ENCODE measurements at regions not wholly inside any gene's neighbourhood (a gene's known extent, or its start where the extent isn't known, plus 50 kb on each side); places are given as distances from the start of the nearest gene placed in this dataset.

DNA sequence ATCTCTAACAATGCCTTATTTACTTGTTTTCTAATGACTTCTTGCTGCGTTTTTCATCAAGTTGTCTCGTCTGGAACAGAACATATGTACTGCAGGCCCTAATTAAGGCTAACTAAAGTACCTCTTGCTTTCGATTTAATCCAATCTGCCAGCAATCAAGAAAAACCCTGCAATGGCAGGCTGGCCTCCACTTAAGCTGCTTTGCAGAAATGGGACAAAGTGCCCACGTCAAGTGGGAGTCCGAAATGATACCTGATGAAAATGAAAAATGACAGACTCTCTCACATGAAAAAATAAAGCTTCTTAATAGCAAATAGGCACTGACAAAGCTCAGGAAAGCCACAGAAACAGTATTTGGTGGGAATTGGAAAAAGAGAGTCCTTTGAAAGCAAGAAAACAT, 1454.7 kb downstream of the FAM181B start:
- H3K4me3 ChIP-seq, result no peak overlapping the region
- 68 to 84% (median 82%) methylated on average over 5 of the region's 5 CpGs for WGBS, 4 donors
- H3K4me1 ChIP-seq (replicated peaks in 1 of 2), result no peaks in the 10 kb centered on the region
- no peak for TF ChIP-seq POLR2A (IDR thresholded peaks at IDR 0.05)
- TF ChIP-seq, protein P1, sequence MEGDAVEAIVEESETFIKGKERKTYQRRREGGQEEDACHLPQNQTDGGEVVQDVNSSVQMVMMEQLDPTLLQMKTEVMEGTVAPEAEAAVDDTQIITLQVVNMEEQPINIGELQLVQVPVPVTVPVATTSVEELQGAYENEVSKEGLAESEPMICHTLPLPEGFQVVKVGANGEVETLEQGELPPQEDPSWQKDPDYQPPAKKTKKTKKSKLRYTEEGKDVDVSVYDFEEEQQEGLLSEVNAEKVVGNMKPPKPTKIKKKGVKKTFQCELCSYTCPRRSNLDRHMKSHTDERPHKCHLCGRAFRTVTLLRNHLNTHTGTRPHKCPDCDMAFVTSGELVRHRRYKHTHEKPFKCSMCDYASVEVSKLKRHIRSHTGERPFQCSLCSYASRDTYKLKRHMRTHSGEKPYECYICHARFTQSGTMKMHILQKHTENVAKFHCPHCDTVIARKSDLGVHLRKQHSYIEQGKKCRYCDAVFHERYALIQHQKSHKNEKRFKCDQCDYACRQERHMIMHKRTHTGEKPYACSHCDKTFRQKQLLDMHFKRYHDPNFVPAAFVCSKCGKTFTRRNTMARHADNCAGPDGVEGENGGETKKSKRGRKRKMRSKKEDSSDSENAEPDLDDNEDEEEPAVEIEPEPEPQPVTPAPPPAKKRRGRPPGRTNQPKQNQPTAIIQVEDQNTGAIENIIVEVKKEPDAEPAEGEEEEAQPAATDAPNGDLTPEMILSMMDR (IDR thresholded peaks at IDR 0.05), result no peak
- intact Hi-C loops (cut with DNase I), result no loop called here
- DNase-seq, result peak in 1 of 7 donors; percentile 52
- H3K36me3 ChIP-seq (replicated peaks in 1 of 2), result no peaks in the 10 kb centered on the region
- H3K27ac ChIP-seq, result no peak overlapping the region
- H3K27me3 ChIP-seq, result no peaks in the 10 kb centered on the region
- no peaks in the 10 kb centered on the region for H3K9me3 ChIP-seq (replicated peaks in 1 of 3)

DNA sequence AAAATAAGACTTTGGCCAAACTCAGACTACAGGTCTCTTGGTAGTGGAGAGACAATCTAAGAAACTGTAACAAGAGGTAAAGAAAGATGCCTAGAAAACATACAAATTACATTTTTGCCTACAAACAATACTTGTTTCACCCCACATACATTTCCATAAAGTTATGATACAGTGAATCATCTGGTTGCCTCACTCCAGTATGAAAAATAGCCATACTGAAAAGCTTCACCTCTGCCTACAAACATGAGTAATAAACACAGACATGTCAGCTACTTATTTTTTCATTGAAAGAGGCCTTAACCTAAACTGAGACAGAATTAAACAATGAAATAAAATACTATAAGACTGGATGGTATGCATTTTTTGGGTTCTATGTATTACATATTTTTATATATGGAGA, 1463.0 kb downstream of the FAM181B start:
- no peak overlapping the region for H3K4me3 ChIP-seq
- DNase-seq, result no peak
- no peaks in the 10 kb centered on the region for H3K27me3 ChIP-seq
- TF ChIP-seq, protein P1 (IDR thresholded peaks at IDR 0.05), result no peak
- TF ChIP-seq POLR2A (IDR thresholded peaks at IDR 0.05), result no peak
- no peaks in the 10 kb centered on the region for H3K36me3 ChIP-seq (replicated peaks in 1 of 2)
- no peaks in the 10 kb centered on the region for H3K4me1 ChIP-seq (replicated peaks in 1 of 2)
- no peak overlapping the region for H3K27ac ChIP-seq
- intact Hi-C loops (cut with DNase I), result no loop called here
- no peaks in the 10 kb centered on the region for H3K9me3 ChIP-seq (replicated peaks in 1 of 3)

DNA sequence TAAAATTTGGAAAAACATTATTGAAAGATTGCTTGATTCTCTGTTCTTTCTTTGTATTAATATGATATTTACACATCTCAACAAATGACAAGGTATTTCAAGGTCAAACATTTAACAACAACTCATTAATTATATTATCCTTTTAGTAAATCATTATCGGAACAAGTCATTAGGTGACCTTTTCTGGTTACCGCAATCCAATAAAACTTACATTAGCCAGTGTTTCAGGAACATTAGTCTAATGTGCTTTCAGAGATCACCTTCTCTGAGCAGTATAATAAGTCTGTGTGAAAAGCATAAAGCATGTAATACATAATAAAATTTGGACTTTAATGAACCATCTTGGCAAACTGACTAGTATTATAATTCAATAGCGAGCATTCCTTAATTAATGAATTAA, 1466.4 kb downstream of the FAM181B start:
- H3K4me3 ChIP-seq, result no peak overlapping the region
- no peaks in the 10 kb centered on the region for H3K36me3 ChIP-seq (replicated peaks in 1 of 2)
- TF ChIP-seq POLR2A (IDR thresholded peaks at IDR 0.05), result no peak
- TF ChIP-seq, protein P1 (IDR thresholded peaks at IDR 0.05), result no peak
- no peaks in the 10 kb centered on the region for H3K9me3 ChIP-seq (replicated peaks in 1 of 3)
- 62 to 82% (median 75%) methylated on average over 3 of the region's 3 CpGs for WGBS, 4 donors
- no peak for DNase-seq
- no peak overlapping the region for H3K27ac ChIP-seq
- intact Hi-C loops (cut with DNase I), result no loop called here
- no peaks in the 10 kb centered on the region for H3K4me1 ChIP-seq (replicated peaks in 1 of 2)
- H3K27me3 ChIP-seq, result no peaks in the 10 kb centered on the region

DNA sequence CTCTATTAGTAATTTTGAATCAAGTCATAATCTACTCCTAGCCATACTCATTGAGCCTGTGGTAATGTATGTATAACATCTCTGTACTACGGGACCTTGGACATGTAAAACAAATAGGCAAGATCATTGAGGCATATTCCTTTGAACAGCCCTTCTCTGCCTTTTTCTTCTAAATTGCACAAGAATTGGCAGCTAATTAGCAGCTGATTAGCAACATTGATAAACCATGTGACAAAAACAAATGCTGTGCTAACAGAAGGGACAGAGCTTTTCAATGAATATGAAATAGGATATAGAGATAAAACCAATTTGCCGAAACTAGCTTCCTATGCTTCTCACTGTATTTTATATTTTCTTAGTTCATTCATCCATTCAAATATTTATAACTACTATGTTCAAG, 1474.2 kb downstream of the FAM181B start:
- intact Hi-C loops (cut with DNase I), result no loop called here

More for the DNA sequence above, 1474.2 kb downstream of the FAM181B start:
- 88 to 94% (median 89%) methylated on average over 2 of the region's 2 CpGs for WGBS, 4 donors
- H3K4me3 ChIP-seq, result no peak overlapping the region
- no peaks in the 10 kb centered on the region for H3K4me1 ChIP-seq (replicated peaks in 1 of 2)
- no peak for DNase-seq
- H3K36me3 ChIP-seq (replicated peaks in 1 of 2), result no peaks in the 10 kb centered on the region
- H3K9me3 ChIP-seq (replicated peaks in 1 of 3), result no peaks in the 10 kb centered on the region
- no peaks in the 10 kb centered on the region for H3K27me3 ChIP-seq
- TF ChIP-seq, protein P1 (IDR thresholded peaks at IDR 0.05), result no peak
- no peak for TF ChIP-seq POLR2A (IDR thresholded peaks at IDR 0.05)
- H3K27ac ChIP-seq, result no peak overlapping the region

All from adrenal gland (tissue), 9 donors.